ENCODE measurements at regions not wholly inside any gene's neighbourhood (a gene's known extent, or its start where the extent isn't known, plus 50 kb on each side); places are given as distances from the start of the nearest gene placed in this dataset.

GRCh38 chr9:80883826-80884579, 805.3 kb downstream of the TLE1 start:
- TF ChIP-seq SMARCB1 (IDR thresholded peaks at IDR 0.05; ENCODE audit: insufficient read length, low read depth) (no peak), TBP (optimal IDR thresholded peaks at IDR 0.05; ENCODE audit: low read depth, low read length) (no peak), BCLAF1 (IDR thresholded peaks at IDR 0.05; ENCODE audit: borderline replicate concordance in 1 of 2, control insufficient read depth in 1 of 2, low read depth in 2 of 2, low read length in 1 of 2) (no peak), ADNP (tag; IDR thresholded peaks at IDR 0.05) (no peak), SIRT6 (IDR thresholded peaks at IDR 0.05; ENCODE audit: low read depth, low read length) (no peak), FOSL1 (tag; conservative IDR thresholded peaks at IDR 0.05) (no peak), CTBP1 (IDR thresholded peaks at IDR 0.05; ENCODE audit: borderline replicate concordance) (no peak), NRF1 (conservative IDR thresholded peaks at IDR 0.05 in 1 of 2, IDR thresholded peaks at IDR 0.05 in 1 of 2) (no peak), GABPA (tag; conservative IDR thresholded peaks at IDR 0.05; ENCODE audit: low read depth) (no peak), ZNF324 (CRISPR knock-in tag; IDR thresholded peaks at IDR 0.05) (no peak), CTCF (IDR thresholded peaks at IDR 0.05 in 2 of 3, conservative IDR thresholded peaks at IDR 0.05 in 1 of 3; ENCODE audit: insufficient read depth in 2 of 3, low read depth in 1 of 3, low read length in 3 of 3) (no peak), THRB (CRISPR knock-in tag; conservative IDR thresholded peaks at IDR 0.05) (no peak), MYC (IDR thresholded peaks at IDR 0.05; ENCODE audit: low read depth, low read length) (no peak), MYC (CRISPR knock-in tag; IDR thresholded peaks at IDR 0.05; ENCODE audit: borderline replicate concordance, low read depth) (no peak)
